IMR-90 (cell line): ENCODE measurements at regions not wholly inside any gene's neighbourhood (a gene's known extent, or its start where the extent isn't known, plus 50 kb on each side); places are given as distances from the start of the nearest gene placed in this dataset.

Source experiments
- ATAC-seq: fragments of 200-7000 bp; cut with Tn5 transposase; 2 replicates; pipeline ENCODE4 v1.9.1; 2020; ENCODE audit warnings: low read depth, mild to moderate bottlenecking, moderate library complexity
- BruUV-seq: library from RNA; stranded (reverse); fragments of 400-500 nt; replicated peaks from 2 replicates; lab custom pipeline; 2021; lab: Mats Ljungman, UMichigan
- CTCF ChIA-PET: fragments of 300-600 bp; formaldehyde crosslinking; extraction: SDS; loops from one replicate; lab custom pipeline; 2021; ENCODE audit warnings: antibody characterized with exemption; lab: Yijun Ruan, JAX
- POLR2A ChIA-PET: fragments of 300-600 bp; sonication (Branson Sonifier 250); formaldehyde crosslinking; loops from one replicate; lab custom pipeline; 2022; ENCODE audit warnings: antibody characterized with exemption; ENCODE audit not compliant: unreplicated experiment; lab: Charles Lee
- DNase-seq: peaks from one replicate; pipeline ENCODE4 v3.0.0; 2013
- H2AFZ ChIP-seq: replicated peaks from 2 replicates; pipeline ENCODE3; 2013; ENCODE audit warnings: low read length, mild to moderate bottlenecking; ENCODE audit not compliant: poor library complexity
- H2AK5ac ChIP-seq: 2 replicates; pipeline ENCODE4 v1.6.1; 2013; ENCODE audit warnings: low read depth, low read length, inconsistent platforms
- H2AK9ac ChIP-seq: replicated peaks from 2 replicates; pipeline ENCODE3; 2013; ENCODE audit warnings: mild to moderate bottlenecking, low read depth, low read length, moderate library complexity; ENCODE audit not compliant: poor library complexity
- H2BK120ac ChIP-seq: 2 replicates; pipeline ENCODE4 v1.6.1; 2013; ENCODE audit warnings: low read depth, low read length, inconsistent platforms
- H2BK15ac ChIP-seq: 3 replicates; pipeline ENCODE4 v1.6.1; 2013; ENCODE audit warnings: low read depth, low read length, inconsistent platforms
- H2BK20ac ChIP-seq: 2 replicates; pipeline ENCODE4 v1.6.1; 2013; ENCODE audit warnings: low read depth, mild to moderate bottlenecking, inconsistent platforms, low read length, moderate library complexity
- H2BK5ac ChIP-seq: 2 replicates; pipeline ENCODE4 v1.6.1; 2013; ENCODE audit warnings: mild to moderate bottlenecking, low read depth, low read length, inconsistent platforms; ENCODE audit not compliant: poor library complexity, severe bottlenecking
- H3K14ac ChIP-seq: replicated peaks from 2 replicates; pipeline ENCODE4 v1.6.1; 2013; ENCODE audit warnings: low read depth, low read length, inconsistent platforms
- H3K18ac ChIP-seq: 2 replicates; pipeline ENCODE4 v1.6.1; 2013; ENCODE audit warnings: low read depth, low read length, control low read depth
- H3K23ac ChIP-seq: 2 replicates; pipeline ENCODE4 v1.6.1; 2013; ENCODE audit warnings: low read depth, low read length, inconsistent platforms
- H3K27ac ChIP-seq: 2 replicates; pipeline ENCODE4 v1.5.1; 2013; ENCODE audit warnings: mild to moderate bottlenecking, control low read depth, low read length; ENCODE audit not compliant: insufficient read depth
- H3K27me3 ChIP-seq: 2 replicates; pipeline ENCODE4 v1.6.1; 2013; ENCODE audit warnings: low read length; ENCODE audit not compliant: control insufficient read depth, insufficient read depth
- H3K36me3 ChIP-seq: 2 replicates; pipeline ENCODE4 v1.6.1; 2013; ENCODE audit warnings: low read length, mixed read lengths; ENCODE audit not compliant: control insufficient read depth, insufficient read depth
- H3K4ac ChIP-seq: 2 replicates; pipeline ENCODE4 v1.6.1; 2013; ENCODE audit warnings: low read depth, low read length, inconsistent platforms
- H3K4me1 ChIP-seq: 2 replicates; pipeline ENCODE4 v1.6.1; 2013; ENCODE audit warnings: low read length, mixed read lengths; ENCODE audit not compliant: control insufficient read depth, insufficient read depth
- H3K4me2 ChIP-seq: 2 replicates; pipeline ENCODE4 v1.6.1; 2013; ENCODE audit warnings: low read depth, mild to moderate bottlenecking, control low read depth, low read length, moderate library complexity
- H3K4me3 ChIP-seq: 2 replicates; pipeline ENCODE4 v1.5.1; 2013; ENCODE audit warnings: low read depth, mild to moderate bottlenecking, control low read depth, low read length, moderate library complexity; ENCODE audit not compliant: insufficient read depth
- H3K56ac ChIP-seq: 2 replicates; pipeline ENCODE4 v1.6.1; 2013; ENCODE audit warnings: low read length, inconsistent platforms; ENCODE audit not compliant: insufficient read depth; ENCODE audit errors: extremely low read depth
- H3K79me1 ChIP-seq, 2 experiments: 2 replicates each; pipeline ENCODE4 v1.6.1; 2013; ENCODE audit warnings: low read length in 2 of 2, inconsistent platforms in 1 of 2, low read depth in 1 of 2
- H3K9ac ChIP-seq: 2 replicates; pipeline ENCODE4 v1.6.1; 2013; ENCODE audit warnings: low read depth, low read length, control low read depth
- H3K9me1 ChIP-seq: 2 replicates; pipeline ENCODE4 v1.6.1; 2013; ENCODE audit warnings: low read length, inconsistent platforms; ENCODE audit not compliant: insufficient read depth
- H3K9me3 ChIP-seq: 2 replicates; pipeline ENCODE4 v1.6.1; 2013; ENCODE audit warnings: low read length; ENCODE audit not compliant: control insufficient read depth, insufficient read depth
- H4K20me1 ChIP-seq: 2 replicates; pipeline ENCODE4 v1.6.1; 2013; ENCODE audit warnings: low read length, inconsistent platforms; ENCODE audit not compliant: insufficient read depth
- H4K5ac ChIP-seq: 2 replicates; pipeline ENCODE4 v1.6.1; 2013; ENCODE audit warnings: mild to moderate bottlenecking, low read depth, low read length, control low read depth
- H4K8ac ChIP-seq, 2 experiments: 2 replicates each; pipeline ENCODE4 v1.6.1; 2013; ENCODE audit warnings: low read depth in 2 of 2, low read length in 2 of 2, control low read depth in 1 of 2, inconsistent platforms in 1 of 2
- H4K91ac ChIP-seq: 2 replicates; pipeline ENCODE4 v1.6.1; 2013; ENCODE audit warnings: low read depth, low read length, inconsistent platforms; ENCODE audit not compliant: insufficient read depth
- CEBPB ChIP-seq: IDR thresholded peaks from 2 replicates; pipeline ENCODE4 v1.6.1; 2012; ENCODE audit warnings: low read depth, low read length, improper control_type of control experiment
- CTCF ChIP-seq: conservative IDR thresholded peaks from 2 replicates; pipeline ENCODE4 v1.5.1; 2012; ENCODE audit warnings: mild to moderate bottlenecking, low read depth, low read length, improper control_type of control experiment
- MXI1 ChIP-seq: IDR thresholded peaks from 2 replicates; pipeline ENCODE4 v1.6.1; 2012; ENCODE audit warnings: low read depth, mild to moderate bottlenecking, low read length, moderate library complexity, borderline replicate concordance
- WGBS, 2 experiments: methylation state at CpG; one replicate each; pipeline versions ENCODE4 v1.1.5 to v1.1.7; 2013; ENCODE audit warnings: missing lambda C conversion rate in 2 of 2; ENCODE audit not compliant: insufficient read length in 1 of 2; ENCODE audit errors: extremely low coverage in 2 of 2; 5-methylcytosine and 5-hydroxymethylcytosine counted together
- dilution Hi-C: fragments of 300-500 bp; cut with HindIII; formaldehyde crosslinking; loops from one replicate; pipeline ENCODE4 v1.14.3; 2018; ENCODE audit warnings: low sequenced_read_pairs; ENCODE audit not compliant: unreplicated experiment
- in situ Hi-C: fragments of 300-500 bp; cut with MboI; formaldehyde crosslinking; loops from 3 replicates; pipeline ENCODE4 v1.14.3; 2019; ENCODE audit warnings: low sequenced_read_pairs, inconsistent platforms, mixed read lengths
- intact Hi-C: fragments of 100-400 bp; cut with micrococcal nuclease; formaldehyde crosslinking; loops from 2 replicates; pipeline ENCODE4 v1.10.0; 2022

GRCh38 chr1:244180256-244180655 lies 129.2 kb downstream of the ZBTB18 start:
- ATAC-seq (peak; percentile 46), DNase-seq (peak; percentile 80)
- no peak overlapping the region for H2BK20ac ChIP-seq
- H3K23ac ChIP-seq = no peak overlapping the region
- H3K27me3 ChIP-seq = no peaks in the 10 kb centered on the region
- no peak overlapping the region for H3K27ac ChIP-seq
- no peak overlapping the region for H2AK5ac ChIP-seq
- 0 out of 2 replicates have a peak, but pooled peaks cover 1% of the 10 kb centered on the region for H3K4me1 ChIP-seq
- no peaks in the 10 kb centered on the region for H3K79me1 ChIP-seq
- CTCF ChIA-PET = no interaction called here
- no TSS peak for BruUV-seq
- H3K36me3 ChIP-seq = no peaks in the 10 kb centered on the region
- TF ChIP-seq CTCF (no peak), CEBPB (no peak), MXI1 (no peak)
- WGBS, 2 experiments = no CpG with 5 or more reads among the region's 3 CpGs
- in situ Hi-C loops = no loop called here
- H4K8ac ChIP-seq = no peak overlapping the region
- H3K18ac ChIP-seq = no peak overlapping the region
- no peaks in the 10 kb centered on the region for H4K20me1 ChIP-seq
- dilution Hi-C loops = no loop called here
- H3K9me1 ChIP-seq = no peaks in the 10 kb centered on the region; the same call in 1 of the 2 replicates
- H3K4me3 ChIP-seq = no peak overlapping the region
- H2BK15ac ChIP-seq = no peak overlapping the region
- H3K9ac ChIP-seq = no peak overlapping the region
- peak overlapping the region; percentile 8 for H2AFZ ChIP-seq
- no peak overlapping the region for H2BK5ac ChIP-seq
- H2BK120ac ChIP-seq = no peak overlapping the region
- no peak overlapping the region for H3K4ac ChIP-seq
- H2AK9ac ChIP-seq = no peak overlapping the region
- H3K56ac ChIP-seq = no peak overlapping the region
- H4K91ac ChIP-seq = no peak overlapping the region
- no peaks in the 10 kb centered on the region for H3K9me3 ChIP-seq
- POLR2A ChIA-PET = no interaction called here
- H3K14ac ChIP-seq = no peak overlapping the region
- intact Hi-C loops = no loop called here
- H4K5ac ChIP-seq = no peak overlapping the region
- H3K4me2 ChIP-seq = no peak overlapping the region
